CD4-positive, alpha-beta T cell (primary cell): ENCODE measurements at regions not wholly inside any gene's neighbourhood (a gene's known extent, or its start where the extent isn't known, plus 50 kb on each side); places are given as distances from the start of the nearest gene placed in this dataset.

Experiments
- ATAC-seq: fragments of 200-7000 bp; cut with Tn5 transposase; one replicate; pipeline ENCODE4 v1.10.0; 2022; ENCODE audit warnings: mild to moderate bottlenecking; ENCODE audit not compliant: poor library complexity
- CTCF ChIA-PET: fragments of 350-600 bp; sonication (Branson Sonifier 250); formaldehyde crosslinking; loops from one replicate; lab custom pipeline; 2021; ENCODE audit warnings: antibody characterized with exemption, inconsistent platforms; lab: Charles Lee
- POLR2A ChIA-PET: fragments of 350-600 bp; sonication (Branson Sonifier 250); formaldehyde crosslinking; loops from one replicate; lab custom pipeline; 2021; ENCODE audit warnings: antibody characterized with exemption, inconsistent platforms; lab: Charles Lee
- DNase-seq, 14 experiments: peaks; one replicate each; pipeline ENCODE4 v3.0.0-alpha.2; 2013 to 2020; ENCODE audit warnings: mixed read lengths in 2 of 14
- H3K27ac ChIP-seq, 2 donors: one replicate each; pipeline versions ENCODE4 v1.5.1 to v1.7.0; 2013; ENCODE audit warnings: low read length in 2 of 2, low read depth in 1 of 2, mild to moderate bottlenecking in 1 of 2
- H3K27me3 ChIP-seq, 2 experiments: 1 replicate in 1 of 2; 2 replicates in 1 of 2; pipeline versions ENCODE4 v1.6.1 to v1.7.0; 2013; ENCODE audit warnings: low read length in 2 of 2, control low read depth in 1 of 2, mild to moderate bottlenecking in 1 of 2, moderate library complexity in 1 of 2; ENCODE audit not compliant: insufficient read depth in 2 of 2, control insufficient read depth in 1 of 2
- H3K36me3 ChIP-seq: one replicate; pipeline ENCODE4 v1.6.1; 2013; ENCODE audit warnings: low read length, control low read depth; ENCODE audit not compliant: insufficient read depth
- H3K4me1 ChIP-seq: one replicate; pipeline ENCODE4 v1.6.1; 2013; ENCODE audit warnings: low read length, control low read depth; ENCODE audit not compliant: insufficient read depth
- H3K4me3 ChIP-seq: one replicate; pipeline ENCODE4 v1.5.1; 2013; ENCODE audit warnings: mild to moderate bottlenecking, low read length, moderate library complexity
- H3K9me3 ChIP-seq, 2 experiments: 1 replicate in 1 of 2; 2 replicates in 1 of 2; pipeline versions ENCODE4 v1.6.1 to v1.7.0; 2013; ENCODE audit warnings: low read length in 2 of 2, mild to moderate bottlenecking in 2 of 2, control low read depth in 1 of 2, moderate library complexity in 1 of 2; ENCODE audit not compliant: control insufficient read depth in 1 of 2, insufficient read depth in 1 of 2
- H3K27ac Mint-ChIP-seq: one replicate; pipeline ENCODE4 v1.8.0; 2020; ENCODE audit warnings: mixed read lengths
- H3K27me3 Mint-ChIP-seq: one replicate; pipeline ENCODE4 v1.8.0; 2021; ENCODE audit warnings: mixed read lengths
- H3K36me3 Mint-ChIP-seq: one replicate; pipeline ENCODE4 v1.8.0; 2021; ENCODE audit warnings: low read depth, mixed read lengths
- H3K4me1 Mint-ChIP-seq: one replicate; pipeline ENCODE4 v1.8.0; 2021; ENCODE audit warnings: low read depth, mixed read lengths
- H3K4me3 Mint-ChIP-seq: one replicate; pipeline ENCODE4 v1.8.0; 2020; ENCODE audit warnings: mild to moderate bottlenecking, mixed read lengths
- H3K9me3 Mint-ChIP-seq: one replicate; pipeline ENCODE4 v1.8.0; 2020; ENCODE audit warnings: mixed read lengths
- CTCF ChIP-seq: fragments of 200-600 bp; IDR thresholded peaks from one replicate; pipeline ENCODE4 v1.8.0; 2022; ENCODE audit warnings: antibody characterized with exemption, mild to moderate bottlenecking
- intact Hi-C, 2 experiments: fragments of 100-400 bp; cut with DNase I in 1 of 2; cut with micrococcal nuclease in 1 of 2; formaldehyde crosslinking; loops; one replicate each; pipeline versions ENCODE4 v1.15.1 to v1.9.0; 2023 to 2025; cut with DNase I, micrococcal nuclease

GRCh38 chrX:39631276-39632229 is 466.2 kb downstream of the BCOR start:
- intact Hi-C loops, result no loop called here
- DNase-seq, result no peak
- CTCF ChIA-PET, result no interaction called here
- Mint-ChIP-seq H3K27ac (no peak overlapping the region), H3K27me3 (no peaks in the 10 kb centered on the region), H3K4me1 (peaks cover 15% of the 10 kb centered on the region), H3K36me3 (no peaks in the 10 kb centered on the region), H3K4me3 (no peak overlapping the region), H3K9me3 (no peaks in the 10 kb centered on the region)
- Histone ChIP-seq H3K27ac (no peak overlapping the region), H3K9me3 (no peaks in the 10 kb centered on the region), H3K4me1 (peaks cover 4% of the 10 kb centered on the region), H3K4me3 (no peak overlapping the region), H3K36me3 (no peaks in the 10 kb centered on the region), H3K27me3 (no peaks in the 10 kb centered on the region)
- no peak for TF ChIP-seq CTCF
- POLR2A ChIA-PET, result no interaction called here
- no peak for ATAC-seq

- Histone ChIP-seq H3K36me3 (no peaks in the 10 kb centered on the region), H3K27me3 (no peaks in the 10 kb centered on the region), H3K9me3 (no peaks in the 10 kb centered on the region), H3K27ac (no peak overlapping the region), H3K4me1 (no peaks in the 10 kb centered on the region), H3K4me3 (no peak overlapping the region)
- Mint-ChIP-seq H3K4me1 (peaks cover 9% of the 10 kb centered on the region), H3K4me3 (no peak overlapping the region), H3K9me3 (no peaks in the 10 kb centered on the region), H3K36me3 (no peaks in the 10 kb centered on the region), H3K27me3 (no peaks in the 10 kb centered on the region), H3K27ac (no peak overlapping the region)
- CTCF ChIA-PET, result no interaction called here
- POLR2A ChIA-PET, result no interaction called here
- DNase-seq, result no peak
- TF ChIP-seq CTCF, result no peak
- no peak for ATAC-seq
- intact Hi-C loops, result no loop called here
These were observed 464.5 kb downstream of the BCOR start for GRCh38 chrX:39633293-39633692.

- POLR2A ChIA-PET, result no interaction called here
- no peaks in the 10 kb centered on the region for H3K27me3 ChIP-seq
- TF ChIP-seq CTCF, result no peak
- Mint-ChIP-seq H3K36me3 (no peaks in the 10 kb centered on the region), H3K9me3 (no peaks in the 10 kb centered on the region), H3K4me1 (no peaks in the 10 kb centered on the region), H3K27ac (no peak overlapping the region), H3K27me3 (no peaks in the 10 kb centered on the region), H3K4me3 (no peak overlapping the region)
- ATAC-seq (no peak), DNase-seq (no peak)
- intact Hi-C loops, result no loop called here
- no peaks in the 10 kb centered on the region for H3K4me1 ChIP-seq
- no peak overlapping the region for H3K27ac ChIP-seq
- H3K36me3 ChIP-seq, result no peaks in the 10 kb centered on the region
- H3K4me3 ChIP-seq, result no peak overlapping the region
- CTCF ChIA-PET, result no interaction called here
- H3K9me3 ChIP-seq, result no peaks in the 10 kb centered on the region
These were observed 461.3 kb downstream of the BCOR start for GRCh38 chrX:39636481-39636880.
